HCT116 (cell line): ENCODE measurements at regions not wholly inside any gene's neighbourhood (a gene's known extent, or its start where the extent isn't known, plus 50 kb on each side); places are given as distances from the start of the nearest gene placed in this dataset.

Source experiments
- CTCF ChIP-seq, 3 experiments: fragments of 200-600 bp in 1 of 3; sonication (generic) in 1 of 3; IDR thresholded peaks in 2 of 3; conservative IDR thresholded peaks in 1 of 3; 2 replicates each; pipeline ENCODE4 v1.5.1; 2012 to 2017; ENCODE audit warnings: low read depth in 2 of 3, low read length in 2 of 3, antibody characterized with exemption in 1 of 3, borderline replicate concordance in 1 of 3, control low read depth in 1 of 3, mild to moderate bottlenecking in 1 of 3, mixed read lengths in 1 of 3, mixed run types in 1 of 3, moderate library complexity in 1 of 3; ENCODE audit not compliant: insufficient read depth in 1 of 3
- POLR2A ChIP-seq: IDR thresholded peaks from 2 replicates; pipeline ENCODE4 v1.7.0; 2011; ENCODE audit warnings: borderline replicate concordance; ENCODE audit not compliant: insufficient read depth, insufficient read length; ENCODE audit errors: extremely low read depth

- no peak for TF ChIP-seq CTCF (IDR thresholded peaks at IDR 0.05 in 2 of 3, conservative IDR thresholded peaks at IDR 0.05 in 1 of 3; ENCODE audit: borderline replicate concordance in 1 of 3, insufficient read depth in 1 of 3, low read depth in 2 of 3, low read length in 2 of 3)
- no peak for TF ChIP-seq POLR2A
Measured at GRCh38 chr11:128235958-128236357, 351.4 kb downstream of the ETS1 start.
